K562 (cell line): ENCODE measurements at regions not wholly inside any gene's neighbourhood (a gene's known extent, or its start where the extent isn't known, plus 50 kb on each side); places are given as distances from the start of the nearest gene placed in this dataset.

Experiments used
- ARNT ChIP-seq, 2 experiments: fragments of 450-650 bp; IDR thresholded peaks; 2 replicates each; pipeline ENCODE4 v1.6.1; 2016; ENCODE audit warnings: mild to moderate bottlenecking in 1 of 2
- FIP1L1 ChIP-seq: fragments of 200-400 bp; formaldehyde crosslinking; IDR thresholded peaks from 2 replicates; pipeline ENCODE4 v1.6.1; 2018; ENCODE audit warnings: mild to moderate bottlenecking, low read depth, low read length; ENCODE audit not compliant: poor library complexity, severe bottlenecking
- HEY1 ChIP-seq: fragments of 250-450 bp; sonication (Bioruptor Pico); IDR thresholded peaks from 2 replicates; pipeline ENCODE4 v1.5.0; 2020; ENCODE audit warnings: mild to moderate bottlenecking, moderate library complexity, borderline replicate concordance
- HMG20A ChIP-seq: fragments of 450-650 bp; formaldehyde crosslinking; conservative IDR thresholded peaks from 2 replicates; pipeline ENCODE4 v1.4.0; 2020; ENCODE audit warnings: mild to moderate bottlenecking, mixed read lengths
- JUN ChIP-seq, 2 experiments: sonication (generic) in 1 of 2; formaldehyde crosslinking in 1 of 2; IDR thresholded peaks; 2 replicates each; pipeline versions ENCODE4 v1.6.1 to v1.8.0; 2012 to 2022; ENCODE audit warnings: borderline replicate concordance in 2 of 2, mild to moderate bottlenecking in 2 of 2, improper control_type of control experiment in 1 of 2, low read depth in 1 of 2, low read length in 1 of 2, missing genetic modification reagents in 1 of 2
- MEF2D ChIP-seq: conservative IDR thresholded peaks from 2 replicates; pipeline ENCODE4 v1.6.1; 2016; ENCODE audit warnings: low read depth, missing genetic modification characterization, missing compliant biosample characterization
- NFRKB ChIP-seq: fragments of 450-650 bp; IDR thresholded peaks from 2 replicates; pipeline ENCODE4 v1.6.1; 2016; ENCODE audit warnings: low read depth
- NONO ChIP-seq, 2 experiments: fragments of 200-400 bp in 1 of 2; fragments of 450-650 bp in 1 of 2; formaldehyde crosslinking in 1 of 2; IDR thresholded peaks; 2 replicates each; pipeline ENCODE4 v1.6.1; 2017; ENCODE audit warnings: low read depth in 2 of 2, mild to moderate bottlenecking in 2 of 2, moderate library complexity in 2 of 2, low read length in 1 of 2
- SIRT6 ChIP-seq: IDR thresholded peaks from one replicate; pipeline ENCODE4 v1.6.1; 2012; ENCODE audit warnings: low read depth, mild to moderate bottlenecking, control low read depth, inconsistent platforms, low read length, moderate library complexity
- SMC3 ChIP-seq: conservative IDR thresholded peaks from 2 replicates; pipeline ENCODE4 v1.6.1; 2011; ENCODE audit warnings: low read depth, low read length, improper control_type of control experiment; ENCODE audit not compliant: insufficient read depth
- SNIP1 ChIP-seq: fragments of 450-650 bp; IDR thresholded peaks from 2 replicates; pipeline ENCODE4 v1.7.1; 2017; ENCODE audit warnings: low read depth, mild to moderate bottlenecking
- SRSF7 ChIP-seq: fragments of 200-400 bp; formaldehyde crosslinking; optimal IDR thresholded peaks from 2 replicates; pipeline ENCODE3; 2017; ENCODE audit warnings: mild to moderate bottlenecking, low read depth, low read length
- TCFL5 ChIP-seq: fragments of 250-450 bp; sonication (Bioruptor Pico); conservative IDR thresholded peaks from 2 replicates; pipeline ENCODE4 v1.6.1; 2021; ENCODE audit warnings: mild to moderate bottlenecking, moderate library complexity, matching md5 sums
- ZBTB7A ChIP-seq: IDR thresholded peaks from 2 replicates; pipeline ENCODE4 v1.6.1; 2011; ENCODE audit warnings: low read depth, mild to moderate bottlenecking, low read length, moderate library complexity, borderline replicate concordance; ENCODE audit not compliant: control insufficient read depth
- ZC3H11A ChIP-seq: IDR thresholded peaks from 2 replicates; pipeline ENCODE4 v1.6.1; 2012; ENCODE audit warnings: low read depth, low read length, improper control_type of control experiment
- ZFPM2 ChIP-seq: fragments of 250-450 bp; sonication (Bioruptor Pico); IDR thresholded peaks from 2 replicates; pipeline ENCODE4 v1.5.1; 2022; ENCODE audit warnings: mild to moderate bottlenecking
- ZNF780A ChIP-seq: fragments of 250-450 bp; sonication (Bioruptor Pico); IDR thresholded peaks from 2 replicates; pipeline ENCODE4 v1.5.0; 2021; ENCODE audit warnings: mild to moderate bottlenecking
- TF ChIP-seq, protein P1 (sequence below): fragments of 450-650 bp; IDR thresholded peaks from 2 replicates; pipeline ENCODE4 v1.6.1; 2016; ENCODE audit warnings: low read depth, mild to moderate bottlenecking, moderate library complexity
- TF ChIP-seq, protein P2 (sequence below): fragments of 450-650 bp; IDR thresholded peaks from 2 replicates; pipeline ENCODE4 v1.6.1; 2016; ENCODE audit warnings: missing biosample characterization, missing genetic modification characterization
- TF ChIP-seq, protein P3 (sequence below): fragments of 450-650 bp; formaldehyde crosslinking; IDR thresholded peaks from 2 replicates; pipeline ENCODE4 v1.4.0; 2020; ENCODE audit warnings: mild to moderate bottlenecking, moderate library complexity
- TF ChIP-seq, protein P4 (sequence below): sonication (generic); formaldehyde crosslinking; IDR thresholded peaks from 2 replicates; pipeline ENCODE4 v1.8.1; 2023; ENCODE audit warnings: missing genetic modification reagents, mild to moderate bottlenecking, borderline replicate concordance

DNA sequence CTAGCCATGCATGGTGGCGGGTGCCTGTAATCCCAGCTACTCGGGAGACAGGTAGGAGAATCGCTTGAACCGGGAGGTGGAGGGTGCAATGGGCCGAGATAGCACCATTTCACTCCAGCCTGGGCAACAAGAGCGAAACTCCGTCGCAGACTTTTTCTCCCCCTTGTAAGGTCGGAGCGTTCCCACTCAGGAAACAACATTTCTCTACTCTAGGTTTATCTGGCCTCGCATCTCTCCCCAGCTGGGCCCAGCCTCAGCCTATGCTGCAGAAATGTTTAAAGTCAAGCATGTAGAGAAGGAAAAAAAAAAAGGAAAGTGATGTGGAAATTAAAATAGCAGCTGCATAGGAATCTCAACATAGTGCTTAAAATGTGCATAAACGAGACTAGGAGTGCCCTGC, 172.3 kb downstream of the TRIM27 start (continued):
- TF ChIP-seq, protein P1, sequence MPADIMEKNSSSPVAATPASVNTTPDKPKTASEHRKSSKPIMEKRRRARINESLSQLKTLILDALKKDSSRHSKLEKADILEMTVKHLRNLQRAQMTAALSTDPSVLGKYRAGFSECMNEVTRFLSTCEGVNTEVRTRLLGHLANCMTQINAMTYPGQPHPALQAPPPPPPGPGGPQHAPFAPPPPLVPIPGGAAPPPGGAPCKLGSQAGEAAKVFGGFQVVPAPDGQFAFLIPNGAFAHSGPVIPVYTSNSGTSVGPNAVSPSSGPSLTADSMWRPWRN: 0 out of 2 replicates have a peak, but pooled peaks have one; percentile 55
- TF ChIP-seq FIP1L1 (no peak), SMC3 (no peak), HEY1 (CRISPR knock-in tag) (no peak), SNIP1 (0 out of 2 replicates have a peak, but pooled peaks have one; percentile 10), SRSF7 (no peak), JUN (IDR thresholded peaks at IDR 0.05; ENCODE audit: borderline replicate concordance, low read depth, low read length) (peak; percentile 12; the same call in 1 of the 2 replicates), JUN (CRISPR knock-in tag; IDR thresholded peaks at IDR 0.05; ENCODE audit: borderline replicate concordance) (no peak), TCFL5 (CRISPR knock-in tag) (no peak), SIRT6 (no peak), NFRKB (peak; percentile 30; the same call in 1 of the 2 replicates), ZBTB7A (no peak), ZNF780A (no peak), NONO (IDR thresholded peaks at IDR 0.05; ENCODE audit: low read depth in 2 of 2, low read length in 1 of 2) (no peak), ARNT (IDR thresholded peaks at IDR 0.05) (peak; percentile 57 to 68; a peak in 2 of 4 replicates), MEF2D (tag) (no peak), HMG20A (no peak), ZFPM2 (CRISPR knock-in tag) (no peak), ZC3H11A (no peak)
- TF ChIP-seq, protein P2, sequence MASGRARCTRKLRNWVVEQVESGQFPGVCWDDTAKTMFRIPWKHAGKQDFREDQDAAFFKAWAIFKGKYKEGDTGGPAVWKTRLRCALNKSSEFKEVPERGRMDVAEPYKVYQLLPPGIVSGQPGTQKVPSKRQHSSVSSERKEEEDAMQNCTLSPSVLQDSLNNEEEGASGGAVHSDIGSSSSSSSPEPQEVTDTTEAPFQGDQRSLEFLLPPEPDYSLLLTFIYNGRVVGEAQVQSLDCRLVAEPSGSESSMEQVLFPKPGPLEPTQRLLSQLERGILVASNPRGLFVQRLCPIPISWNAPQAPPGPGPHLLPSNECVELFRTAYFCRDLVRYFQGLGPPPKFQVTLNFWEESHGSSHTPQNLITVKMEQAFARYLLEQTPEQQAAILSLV: no peak
- TF ChIP-seq, protein P3, sequence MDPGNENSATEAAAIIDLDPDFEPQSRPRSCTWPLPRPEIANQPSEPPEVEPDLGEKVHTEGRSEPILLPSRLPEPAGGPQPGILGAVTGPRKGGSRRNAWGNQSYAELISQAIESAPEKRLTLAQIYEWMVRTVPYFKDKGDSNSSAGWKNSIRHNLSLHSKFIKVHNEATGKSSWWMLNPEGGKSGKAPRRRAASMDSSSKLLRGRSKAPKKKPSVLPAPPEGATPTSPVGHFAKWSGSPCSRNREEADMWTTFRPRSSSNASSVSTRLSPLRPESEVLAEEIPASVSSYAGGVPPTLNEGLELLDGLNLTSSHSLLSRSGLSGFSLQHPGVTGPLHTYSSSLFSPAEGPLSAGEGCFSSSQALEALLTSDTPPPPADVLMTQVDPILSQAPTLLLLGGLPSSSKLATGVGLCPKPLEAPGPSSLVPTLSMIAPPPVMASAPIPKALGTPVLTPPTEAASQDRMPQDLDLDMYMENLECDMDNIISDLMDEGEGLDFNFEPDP: no peak
- TF ChIP-seq, protein P4, sequence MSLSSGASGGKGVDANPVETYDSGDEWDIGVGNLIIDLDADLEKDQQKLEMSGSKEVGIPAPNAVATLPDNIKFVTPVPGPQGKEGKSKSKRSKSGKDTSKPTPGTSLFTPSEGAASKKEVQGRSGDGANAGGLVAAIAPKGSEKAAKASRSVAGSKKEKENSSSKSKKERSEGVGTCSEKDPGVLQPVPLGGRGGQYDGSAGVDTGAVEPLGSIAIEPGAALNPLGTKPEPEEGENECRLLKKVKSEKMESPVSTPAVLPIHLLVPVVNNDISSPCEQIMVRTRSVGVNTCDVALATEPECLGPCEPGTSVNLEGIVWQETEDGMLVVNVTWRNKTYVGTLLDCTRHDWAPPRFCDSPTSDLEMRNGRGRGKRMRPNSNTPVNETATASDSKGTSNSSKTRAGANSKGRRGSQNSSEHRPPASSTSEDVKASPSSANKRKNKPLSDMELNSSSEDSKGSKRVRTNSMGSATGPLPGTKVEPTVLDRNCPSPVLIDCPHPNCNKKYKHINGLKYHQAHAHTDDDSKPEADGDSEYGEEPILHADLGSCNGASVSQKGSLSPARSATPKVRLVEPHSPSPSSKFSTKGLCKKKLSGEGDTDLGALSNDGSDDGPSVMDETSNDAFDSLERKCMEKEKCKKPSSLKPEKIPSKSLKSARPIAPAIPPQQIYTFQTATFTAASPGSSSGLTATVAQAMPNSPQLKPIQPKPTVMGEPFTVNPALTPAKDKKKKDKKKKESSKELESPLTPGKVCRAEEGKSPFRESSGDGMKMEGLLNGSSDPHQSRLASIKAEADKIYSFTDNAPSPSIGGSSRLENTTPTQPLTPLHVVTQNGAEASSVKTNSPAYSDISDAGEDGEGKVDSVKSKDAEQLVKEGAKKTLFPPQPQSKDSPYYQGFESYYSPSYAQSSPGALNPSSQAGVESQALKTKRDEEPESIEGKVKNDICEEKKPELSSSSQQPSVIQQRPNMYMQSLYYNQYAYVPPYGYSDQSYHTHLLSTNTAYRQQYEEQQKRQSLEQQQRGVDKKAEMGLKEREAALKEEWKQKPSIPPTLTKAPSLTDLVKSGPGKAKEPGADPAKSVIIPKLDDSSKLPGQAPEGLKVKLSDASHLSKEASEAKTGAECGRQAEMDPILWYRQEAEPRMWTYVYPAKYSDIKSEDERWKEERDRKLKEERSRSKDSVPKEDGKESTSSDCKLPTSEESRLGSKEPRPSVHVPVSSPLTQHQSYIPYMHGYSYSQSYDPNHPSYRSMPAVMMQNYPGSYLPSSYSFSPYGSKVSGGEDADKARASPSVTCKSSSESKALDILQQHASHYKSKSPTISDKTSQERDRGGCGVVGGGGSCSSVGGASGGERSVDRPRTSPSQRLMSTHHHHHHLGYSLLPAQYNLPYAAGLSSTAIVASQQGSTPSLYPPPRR (CRISPR knock-in tag): no peak
